NCI-H2196 (cell line): ENCODE measurements at regions not wholly inside any gene's neighbourhood (a gene's known extent, or its start where the extent isn't known, plus 50 kb on each side); places are given as distances from the start of the nearest gene placed in this dataset.

ENCODE experiments used
- DNase-seq: peaks from one replicate; lab custom pipeline; 2025; ENCODE audit not compliant: unreplicated experiment; lab: John Stamatoyannopoulos, UW

DNA sequence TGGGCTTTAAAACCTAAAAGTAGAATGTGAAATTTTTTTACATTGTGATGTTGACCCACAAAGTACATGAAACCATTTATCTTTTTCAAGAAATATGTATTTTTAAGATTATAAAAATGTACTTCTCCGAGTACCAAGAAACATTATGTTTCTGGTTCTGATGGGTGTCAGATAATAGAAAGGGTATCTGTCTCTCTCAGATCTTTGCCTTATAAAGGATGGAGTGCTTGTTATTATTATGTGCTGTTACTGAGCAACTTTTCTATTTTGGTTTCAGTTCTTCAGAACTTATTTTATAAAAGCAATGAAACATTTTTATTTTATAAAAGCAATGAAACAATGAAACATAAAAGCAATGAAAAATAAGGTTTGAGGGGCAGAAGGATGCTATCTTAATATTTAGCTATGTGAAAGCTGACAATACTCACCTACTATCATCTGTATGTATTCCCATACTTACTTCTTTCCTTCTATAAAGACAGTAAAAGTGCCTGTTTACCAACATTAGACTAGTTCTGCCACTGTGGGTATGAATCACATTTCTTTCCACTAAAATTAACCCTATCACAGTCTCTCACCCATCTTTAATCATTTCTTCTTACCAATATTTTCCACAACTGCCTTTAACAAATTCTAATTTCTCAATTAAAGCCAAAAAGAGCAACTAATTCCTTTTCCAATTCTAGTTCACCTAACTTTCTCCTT, 540.7 kb upstream of the KCNMB2 start:
- DNase-seq: no peak

DNA sequence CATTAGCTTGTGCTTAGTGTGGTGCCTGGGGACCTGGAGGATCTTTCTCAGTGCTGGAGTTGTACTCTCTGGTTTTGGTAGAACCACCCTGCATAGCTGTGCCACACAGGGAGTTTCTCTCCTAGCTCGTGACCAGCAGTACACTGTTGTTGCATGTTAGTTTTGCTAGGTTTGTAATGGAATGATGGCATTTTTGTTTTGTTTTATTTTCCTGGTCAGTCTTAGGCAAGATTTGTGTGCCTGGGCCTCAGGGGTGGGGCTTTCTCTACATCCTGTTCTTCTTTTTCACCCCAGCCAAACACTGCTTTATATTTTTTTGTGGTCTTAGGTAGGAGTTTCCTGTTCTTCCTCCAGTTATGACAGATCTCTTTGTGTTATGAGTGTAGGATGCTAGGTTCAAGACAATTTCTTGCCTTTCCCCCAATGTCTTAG, 534.5 kb upstream of the KCNMB2 start:
- no peak for DNase-seq

DNA sequence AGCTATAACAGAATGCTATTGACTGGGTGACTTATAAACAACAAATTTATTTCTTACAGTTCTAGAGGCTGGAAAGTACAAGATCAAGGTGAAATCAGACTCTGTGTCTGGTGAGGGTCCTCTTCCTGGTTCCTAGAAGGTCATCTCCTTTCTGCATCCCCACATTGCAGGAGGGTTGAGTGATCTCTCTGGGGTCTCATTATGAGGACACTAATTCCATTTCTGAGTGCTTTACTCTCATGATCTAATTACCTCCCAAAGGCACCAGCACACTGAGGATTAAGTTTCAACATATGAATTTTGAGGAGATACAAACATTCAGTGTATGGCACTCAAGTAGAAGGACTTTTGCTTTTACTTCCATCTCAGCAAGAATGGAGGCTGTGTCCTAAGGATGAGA, 534.1 kb upstream of the KCNMB2 start:
- no peak for DNase-seq

DNA sequence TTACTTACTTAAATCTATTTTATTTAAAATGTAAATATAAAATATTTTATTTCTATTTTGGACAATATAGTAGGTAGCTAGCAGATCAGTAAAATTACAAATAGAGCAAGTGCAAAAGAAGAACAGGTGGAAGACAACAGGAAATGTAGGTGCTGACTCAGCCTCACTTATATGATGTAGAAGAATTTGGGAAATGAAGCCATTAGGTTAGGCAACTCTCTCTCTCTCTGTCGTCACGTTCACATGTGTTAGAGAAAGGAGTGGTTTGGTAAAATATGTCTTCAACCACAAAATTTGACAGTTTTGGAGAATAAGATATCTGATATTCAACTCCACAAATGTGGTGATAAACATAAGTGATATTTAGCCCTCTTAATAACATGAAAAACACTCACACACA, 532.5 kb upstream of the KCNMB2 start:
- no peak for DNase-seq

DNA sequence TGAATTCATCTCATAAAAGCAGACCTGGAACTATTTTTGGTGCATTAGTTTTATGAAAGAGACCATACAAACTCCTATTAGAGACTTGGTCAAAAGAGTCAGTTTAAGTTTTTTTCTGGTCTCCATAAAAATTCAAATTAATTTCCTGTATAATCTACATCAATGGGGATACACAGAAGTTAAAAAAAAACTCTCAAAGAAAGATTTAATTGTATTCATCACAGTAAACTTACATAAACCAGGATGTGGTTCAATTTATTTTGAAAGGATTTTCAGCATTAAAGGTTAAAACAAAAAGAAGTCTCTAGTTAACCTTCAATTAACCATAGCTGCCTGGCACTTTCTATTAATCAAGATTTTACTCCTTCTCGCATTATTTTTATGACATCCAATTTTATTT, 530.3 kb upstream of the KCNMB2 start:
- no peak for DNase-seq

DNA sequence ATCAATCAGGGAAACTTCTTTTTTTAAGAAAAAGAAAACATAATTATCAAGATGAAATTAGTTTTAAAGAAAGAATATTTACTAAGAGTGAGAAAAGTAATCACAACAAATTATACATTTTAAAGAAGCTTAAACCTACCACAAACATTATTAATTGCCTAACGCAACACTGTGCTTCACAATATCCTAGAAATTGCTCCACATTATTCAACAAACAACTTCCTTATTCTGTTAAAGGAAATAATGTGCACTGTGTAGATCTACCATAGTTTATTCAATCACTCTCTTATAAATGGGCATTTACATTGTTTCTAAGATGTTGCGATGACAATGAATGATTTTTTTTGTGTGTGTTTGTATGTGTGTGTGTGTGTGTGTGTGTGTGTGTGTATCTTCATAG, 525.9 kb upstream of the KCNMB2 start:
- no peak for DNase-seq

DNA sequence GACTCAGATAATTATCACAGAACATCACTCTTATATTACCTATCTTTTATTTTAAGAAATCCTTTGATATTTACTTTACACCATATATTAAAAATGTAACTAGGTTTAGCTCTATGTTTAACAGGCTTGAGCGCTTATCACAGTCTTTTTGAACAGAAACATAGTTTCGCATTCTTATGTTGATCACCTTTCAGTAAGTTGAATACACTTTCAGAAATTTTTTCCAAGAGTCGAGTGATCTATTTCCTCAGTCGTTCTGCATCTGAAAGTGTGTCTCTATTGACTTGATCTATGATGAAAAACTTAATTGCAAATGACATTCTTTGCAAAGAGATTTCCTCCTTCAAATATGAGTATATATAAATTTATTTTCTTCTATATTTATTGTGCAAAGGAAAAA, 516.6 kb upstream of the KCNMB2 start:
- no peak for DNase-seq

DNA sequence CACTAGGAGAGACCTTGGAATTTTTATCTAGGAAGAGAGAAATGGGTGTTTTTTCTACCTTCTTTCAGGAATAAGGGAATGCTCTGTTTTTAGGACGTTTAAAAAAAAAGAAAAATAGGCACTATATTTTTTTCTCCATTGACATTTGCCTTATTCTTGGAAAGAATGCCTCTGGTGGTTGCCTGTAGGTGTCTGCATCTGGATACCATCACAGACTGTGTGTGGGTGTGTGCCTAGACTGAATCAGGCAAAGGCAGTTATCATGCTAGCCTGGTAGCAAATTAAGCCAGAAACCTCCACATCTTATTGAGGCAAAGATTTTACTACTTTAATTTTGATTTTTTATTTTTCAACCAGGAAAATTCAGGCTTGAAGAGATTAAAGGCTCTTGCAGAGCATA, 513.6 kb upstream of the KCNMB2 start:
- DNase-seq: no peak

DNA sequence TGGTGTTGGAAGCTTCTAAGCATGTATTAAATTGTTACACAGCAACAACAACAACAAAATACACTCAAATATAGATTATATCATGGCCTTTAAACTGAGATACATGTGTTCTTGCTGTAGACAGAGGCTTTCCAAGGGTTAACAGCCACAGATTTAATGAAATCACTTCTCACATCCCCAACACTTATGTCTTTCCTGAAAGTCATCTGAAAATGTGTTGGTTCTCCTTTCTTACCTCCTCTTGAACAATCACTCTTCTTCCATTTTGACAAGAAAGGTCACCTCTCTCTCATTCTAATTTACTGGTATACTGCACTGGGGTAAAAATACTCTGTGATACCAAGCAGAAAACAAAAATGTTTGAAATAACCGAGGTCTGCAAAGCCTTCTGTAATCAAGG, 507.3 kb upstream of the KCNMB2 start:
- DNase-seq: no peak

DNA sequence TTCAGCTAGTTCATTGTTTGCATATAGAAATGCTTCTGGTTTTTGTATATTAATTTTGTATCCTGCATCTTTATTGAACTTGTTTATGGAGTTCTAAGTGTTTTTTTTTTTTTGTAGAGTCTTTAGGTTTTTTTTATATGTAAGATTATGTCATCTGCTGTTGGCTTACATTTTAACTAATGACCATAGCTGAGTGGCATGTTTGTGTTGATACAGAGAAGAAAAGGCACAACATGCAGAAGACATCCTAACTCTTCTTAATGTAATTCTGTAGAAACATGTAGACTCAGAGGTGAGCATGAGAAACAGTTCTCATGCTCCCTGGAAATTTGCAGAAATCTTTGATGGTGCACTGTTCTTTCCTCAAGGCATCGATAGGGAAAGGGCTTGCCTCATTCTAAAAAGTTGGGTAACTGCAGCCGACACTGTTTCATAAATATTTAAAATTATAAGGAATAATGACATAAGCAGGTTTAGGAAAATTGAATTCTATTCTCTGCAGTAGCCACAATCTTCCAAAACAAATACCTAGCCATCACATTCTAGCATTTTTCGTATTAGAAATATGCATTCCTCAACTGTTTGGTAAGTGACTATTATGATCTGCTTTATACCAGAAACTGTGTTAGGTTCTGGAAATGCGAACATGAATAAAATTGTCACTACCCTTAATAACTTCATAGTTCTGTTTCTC, 499.6 kb upstream of the KCNMB2 start:
- DNase-seq: no peak

DNA sequence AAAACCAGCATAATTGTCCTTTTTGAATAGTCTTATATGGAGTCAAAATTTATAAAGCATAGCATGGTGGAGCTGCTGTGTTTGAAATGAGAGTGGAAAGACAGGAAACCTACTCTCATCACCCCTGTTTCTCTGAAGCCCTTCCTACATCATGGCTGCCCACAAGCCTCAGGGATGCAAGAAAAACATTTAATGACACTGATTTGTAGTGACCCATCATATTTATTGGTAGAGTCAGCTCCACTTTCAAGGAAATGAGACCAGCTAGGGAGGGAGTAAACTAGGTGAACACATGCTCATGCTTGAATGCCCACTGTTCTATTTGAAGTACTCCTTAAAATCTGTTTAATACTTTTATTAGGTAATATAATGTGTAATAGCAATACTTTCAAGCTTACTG, 494.3 kb upstream of the KCNMB2 start:
- no peak for DNase-seq

DNA sequence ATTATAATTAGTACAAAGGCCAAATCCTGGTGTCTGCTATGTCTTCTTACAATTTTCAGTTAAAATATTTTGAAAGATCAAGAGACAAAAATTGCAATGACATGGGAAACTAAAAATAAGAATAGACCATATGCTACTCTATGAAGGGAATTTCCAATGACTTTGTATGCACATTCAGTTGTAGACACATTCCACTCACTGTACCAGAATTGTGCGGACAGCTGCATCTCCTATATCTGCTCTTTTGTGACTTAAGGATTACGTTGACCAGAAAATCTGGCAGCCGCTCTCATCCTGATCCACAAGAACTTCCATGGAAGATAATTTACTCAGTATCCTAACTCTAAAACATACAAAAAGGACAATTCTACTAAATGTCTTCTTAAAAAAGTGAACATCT, 493.9 kb upstream of the KCNMB2 start:
- DNase-seq: no peak

DNA sequence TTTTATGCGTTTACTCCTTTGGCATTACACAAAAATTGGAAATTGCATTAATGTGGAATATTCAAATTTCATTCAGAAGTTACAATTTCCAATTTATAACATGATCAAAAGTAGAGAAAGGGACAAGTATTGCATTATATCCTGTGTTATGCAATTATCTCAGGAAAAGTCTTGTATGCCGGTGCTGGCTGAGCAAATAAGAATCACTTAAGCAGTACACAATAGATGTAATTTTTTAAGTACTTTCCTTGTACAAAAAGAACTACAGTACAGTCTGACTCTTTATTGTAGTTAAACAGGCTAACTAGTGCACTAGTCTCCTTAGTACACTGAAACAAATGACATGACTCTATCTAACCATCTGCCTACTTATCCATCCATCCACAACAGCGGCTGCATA, 493.2 kb upstream of the KCNMB2 start:
- DNase-seq: no peak

DNA sequence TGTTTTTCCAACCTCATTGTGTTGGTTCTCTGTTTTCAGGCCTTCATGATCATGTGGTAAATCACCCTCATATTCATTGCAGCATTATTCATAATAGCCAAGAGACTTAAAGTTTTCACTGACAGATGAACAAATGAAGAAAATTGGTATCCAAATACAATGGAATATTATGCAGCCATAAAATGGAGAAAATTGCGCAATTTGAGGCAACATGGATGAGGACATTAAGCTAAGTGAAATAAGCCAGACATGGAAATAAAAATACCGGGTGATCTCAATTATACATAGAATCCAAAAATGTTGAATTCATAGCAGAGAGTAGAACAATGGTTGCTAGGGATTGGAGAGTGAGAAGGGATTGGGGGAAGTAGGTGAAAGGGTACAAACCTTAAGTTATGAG, 491.9 kb upstream of the KCNMB2 start:
- DNase-seq: no peak

DNA sequence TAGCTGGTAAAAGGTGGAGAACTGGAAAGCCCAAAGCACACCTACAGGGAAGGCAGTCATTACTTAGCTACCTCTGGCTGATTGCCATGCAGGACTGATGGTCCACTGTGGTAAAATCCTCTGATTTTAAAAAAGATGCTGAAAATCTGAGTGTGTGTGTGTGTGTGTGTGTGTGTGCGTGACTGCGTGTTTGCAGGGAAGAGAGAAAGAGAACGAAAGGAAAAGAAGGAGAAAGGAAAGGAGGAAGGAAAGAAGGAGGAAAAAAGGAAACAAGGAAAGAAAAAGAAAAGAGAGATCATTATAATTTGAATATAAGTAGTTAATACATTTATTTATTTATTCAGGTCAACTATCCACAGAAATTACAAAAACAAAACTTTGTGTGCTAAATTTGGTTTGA, 488.7 kb upstream of the KCNMB2 start:
- DNase-seq: no peak

DNA sequence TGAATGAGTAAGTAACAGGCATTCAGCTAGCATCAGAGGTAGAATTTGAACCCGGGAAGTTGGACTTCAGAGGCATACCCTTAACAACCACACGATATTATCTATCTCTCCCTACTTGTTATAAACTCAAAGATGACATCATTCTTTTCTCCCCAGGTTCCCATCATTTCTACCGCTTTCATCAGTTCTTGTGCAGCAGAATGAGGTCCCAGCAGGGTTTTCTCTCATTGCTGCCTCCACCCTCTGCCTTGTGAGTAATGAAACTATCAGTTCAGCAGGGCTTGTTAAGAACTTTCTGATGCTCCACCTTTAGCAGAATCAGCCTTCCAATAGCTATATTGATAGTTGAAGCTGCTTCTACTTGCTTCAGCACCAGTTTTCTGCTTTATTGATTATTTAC, 487.5 kb upstream of the KCNMB2 start:
- DNase-seq: no peak

DNA sequence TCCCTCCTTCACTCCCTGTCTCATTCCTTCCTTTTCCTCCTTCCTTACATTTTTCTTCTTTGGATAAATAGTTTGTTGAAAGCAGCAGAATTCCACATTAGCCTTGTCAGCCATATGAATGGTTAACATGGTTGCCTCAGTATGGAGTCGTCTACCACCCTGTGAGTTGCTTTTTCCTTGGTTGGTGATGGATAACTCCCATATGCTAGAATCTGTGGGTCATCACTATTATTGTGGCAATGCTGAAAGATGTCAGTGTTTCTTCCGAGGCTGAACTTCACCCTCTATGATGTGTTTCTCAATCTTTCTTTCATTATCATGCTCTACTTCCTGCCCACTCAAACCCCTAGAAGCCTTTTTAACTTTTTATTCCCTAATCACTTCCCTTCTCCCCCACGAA, 481.8 kb upstream of the KCNMB2 start:
- no peak for DNase-seq

DNA sequence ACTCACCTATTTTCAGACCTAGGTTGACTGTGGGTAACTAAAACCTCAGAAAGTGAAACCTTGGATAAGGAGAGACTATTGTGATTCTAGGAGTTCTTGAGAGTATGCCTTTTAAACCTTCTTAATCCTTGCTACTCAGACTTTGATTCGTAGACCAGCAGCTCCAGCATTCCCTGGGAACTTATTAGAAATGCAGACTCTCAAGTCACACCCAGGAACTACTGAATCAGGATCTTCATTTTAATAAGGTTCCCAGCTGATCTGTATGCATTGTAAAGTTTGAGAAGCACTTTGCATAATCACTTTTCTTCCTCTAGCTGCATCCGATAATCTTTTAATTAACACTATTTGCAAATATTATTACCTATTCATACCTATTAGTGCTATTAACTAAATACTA, 480.3 kb upstream of the KCNMB2 start:
- no peak for DNase-seq

DNA sequence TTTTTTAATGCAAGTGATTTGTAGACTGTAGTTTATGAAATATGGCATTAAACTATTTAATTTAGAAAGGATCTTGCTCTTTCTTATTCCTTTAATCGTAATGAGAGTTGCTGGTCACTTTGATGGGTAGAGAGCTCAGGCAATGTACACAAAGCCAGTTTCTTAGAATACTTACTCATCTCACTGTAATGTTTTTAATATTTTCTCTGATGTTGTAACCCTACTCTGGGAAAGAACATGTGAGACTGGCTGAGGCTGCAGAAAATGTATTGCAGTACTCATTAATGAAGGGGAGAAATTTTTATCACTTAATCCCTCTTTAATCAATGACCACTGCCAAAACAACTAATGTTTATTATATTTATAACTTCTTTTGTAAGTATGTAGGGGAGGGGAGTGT, 479.4 kb upstream of the KCNMB2 start:
- no peak for DNase-seq

DNA sequence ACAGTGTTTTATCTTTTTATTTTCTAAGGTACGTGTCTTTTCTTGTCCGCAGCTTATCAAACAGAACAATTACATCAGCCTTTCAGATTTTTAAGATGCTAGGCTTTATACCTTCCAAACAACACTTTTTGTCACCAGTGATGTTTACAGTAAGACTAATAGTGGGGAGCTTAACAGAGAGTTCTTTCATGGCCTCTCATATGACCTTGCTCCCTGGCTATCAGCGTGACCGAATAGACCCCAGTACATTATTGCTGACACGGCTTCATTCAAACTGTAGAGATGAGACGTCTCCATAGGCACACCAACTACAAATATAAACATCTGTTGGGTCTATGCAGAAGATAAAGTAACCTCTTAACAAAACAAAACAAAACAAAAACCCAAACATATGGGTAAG, 477.6 kb upstream of the KCNMB2 start:
- DNase-seq: no peak

DNA sequence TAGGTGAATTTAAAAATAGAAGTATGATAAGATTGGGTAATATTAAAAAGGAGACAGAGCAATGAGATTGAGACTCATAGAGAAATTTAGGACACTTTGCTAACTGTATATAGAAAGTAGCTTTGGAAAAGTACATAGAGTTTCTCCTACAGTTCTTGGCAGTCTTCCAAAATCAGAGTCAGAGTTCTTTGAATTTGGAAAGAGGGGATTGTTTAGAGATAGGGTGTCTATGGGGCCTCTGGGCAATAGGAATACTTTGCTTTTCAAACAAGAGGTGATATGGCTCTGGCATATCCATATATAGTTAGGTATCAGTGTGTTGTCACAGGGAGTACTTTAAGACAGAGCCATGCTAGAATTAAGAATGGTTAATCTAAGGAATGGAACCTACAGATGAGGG, 477.1 kb upstream of the KCNMB2 start:
- no peak for DNase-seq

DNA sequence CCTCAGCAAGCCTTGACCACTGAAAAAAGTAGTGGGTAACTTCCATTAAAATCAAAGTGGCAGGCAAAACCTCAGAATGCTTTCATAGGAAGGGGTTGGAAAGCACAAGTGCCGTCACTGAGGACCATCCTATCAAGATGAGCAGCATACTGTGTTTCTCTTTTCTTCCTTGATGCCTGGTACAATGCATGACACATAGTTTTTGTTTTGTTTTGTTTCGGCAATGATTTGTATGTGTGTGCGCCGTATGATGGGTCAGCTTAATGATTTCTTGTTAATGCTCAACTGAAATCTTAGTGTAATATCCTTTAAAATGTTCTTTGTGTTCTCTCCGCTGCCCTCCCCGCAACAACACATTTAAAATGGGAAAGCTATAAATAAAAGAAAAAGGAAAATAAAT, 476.4 kb upstream of the KCNMB2 start:
- DNase-seq: no peak

DNA sequence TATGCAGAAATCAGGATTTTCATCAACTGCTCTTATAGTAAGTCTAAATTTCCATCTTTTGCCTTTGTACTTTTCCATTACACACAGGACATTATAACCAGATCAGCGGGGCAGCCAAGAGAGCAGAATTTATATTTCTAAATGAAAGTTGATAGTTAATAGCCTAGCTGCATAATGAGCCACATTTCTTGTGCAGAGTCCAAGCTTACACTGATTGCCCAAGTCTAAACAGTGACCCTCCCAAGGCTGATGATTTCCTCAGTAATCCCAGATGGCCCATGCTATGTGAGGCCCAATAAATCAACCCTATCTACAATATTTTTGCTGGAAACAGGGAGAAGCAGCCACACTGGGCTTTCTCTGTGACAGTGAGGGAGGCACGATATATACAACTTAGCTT, 475.8 kb upstream of the KCNMB2 start:
- DNase-seq: no peak
